GM18508 (cell line): ENCODE measurements at regions not wholly inside any gene's neighbourhood (a gene's known extent, or its start where the extent isn't known, plus 50 kb on each side); places are given as distances from the start of the nearest gene placed in this dataset.

ENCODE experiments used
- ATAC-seq: cut with Tn5 transposase; IDR thresholded peaks from one replicate; pipeline ENCODE4 v1.9.1; 2021; ENCODE audit warnings: moderate number of reproducible peaks; ENCODE audit not compliant: insufficient read depth, unreplicated experiment

GRCh38 chr3:72475258-72476138 is 372.7 kb downstream of the SHQ1 start:
- no peak for ATAC-seq

- ATAC-seq = no peak
Observed at GRCh38 chr3:72474775-72475174, 373.5 kb downstream of the SHQ1 start.

GRCh38 chr3:72473156-72473555 is 375.1 kb downstream of the SHQ1 start:
- peak; percentile 83 for ATAC-seq

- ATAC-seq = no peak
Observed at GRCh38 chr3:72470904-72471417, 377.3 kb downstream of the SHQ1 start.

GRCh38 chr3:72465853-72466252 is 382.4 kb downstream of the SHQ1 start:
- no peak for ATAC-seq

- ATAC-seq = no peak
Observed at GRCh38 chr3:72463083-72463482, 385.2 kb downstream of the SHQ1 start.

GRCh38 chr3:72462595-72463011 is 385.6 kb downstream of the SHQ1 start:
- no peak for ATAC-seq

GRCh38 chr3:72461787-72462186 is 386.5 kb downstream of the SHQ1 start:
- ATAC-seq = no peak

GRCh38 chr3:72460205-72461174 is 387.8 kb downstream of the SHQ1 start:
- ATAC-seq = no peak

GRCh38 chr3:72459588-72459987 is 388.7 kb downstream of the SHQ1 start:
- no peak for ATAC-seq

GRCh38 chr3:72458375-72458774 is 389.9 kb downstream of the SHQ1 start:
- ATAC-seq = no peak

- ATAC-seq = no peak
Observed at GRCh38 chr3:72454441-72454840, 393.8 kb downstream of the SHQ1 start.

GRCh38 chr3:72453706-72454105 is 394.5 kb downstream of the SHQ1 start:
- ATAC-seq = no peak

- no peak for ATAC-seq
Observed at GRCh38 chr3:72452745-72453144, 395.5 kb downstream of the SHQ1 start.

- ATAC-seq = no peak
Observed at GRCh38 chr3:72451841-72452240, 396.4 kb downstream of the SHQ1 start.

- ATAC-seq = no peak
Observed at GRCh38 chr3:72449551-72449950, 398.7 kb downstream of the SHQ1 start.

- ATAC-seq = no peak
Observed at GRCh38 chr3:72448858-72449257, 399.4 kb downstream of the SHQ1 start.

GRCh38 chr3:72448375-72448823 is 399.8 kb downstream of the SHQ1 start:
- no peak for ATAC-seq

- no peak for ATAC-seq
Observed at GRCh38 chr3:72447059-72447946, 400.9 kb downstream of the SHQ1 start.
